NCI-H2029 treated with DMSO at 0.1 percent for 48 hours (cell line): ENCODE measurements at regions not wholly inside any gene's neighbourhood (a gene's known extent, or its start where the extent isn't known, plus 50 kb on each side); places are given as distances from the start of the nearest gene placed in this dataset.
"Not testable (repeated sequence)": the region's sequence is repeated elsewhere in the genome, so short reads cannot be mapped to it uniquely, and the experiment has no call there.

ENCODE experiments used
- DNase-seq: peaks from one replicate; lab custom pipeline; 2025; lab: John Stamatoyannopoulos, UW

GRCh38 chr9:12272471-12273120 lies 420.6 kb upstream of the TYRP1 start:
- no peak for DNase-seq

DNA sequence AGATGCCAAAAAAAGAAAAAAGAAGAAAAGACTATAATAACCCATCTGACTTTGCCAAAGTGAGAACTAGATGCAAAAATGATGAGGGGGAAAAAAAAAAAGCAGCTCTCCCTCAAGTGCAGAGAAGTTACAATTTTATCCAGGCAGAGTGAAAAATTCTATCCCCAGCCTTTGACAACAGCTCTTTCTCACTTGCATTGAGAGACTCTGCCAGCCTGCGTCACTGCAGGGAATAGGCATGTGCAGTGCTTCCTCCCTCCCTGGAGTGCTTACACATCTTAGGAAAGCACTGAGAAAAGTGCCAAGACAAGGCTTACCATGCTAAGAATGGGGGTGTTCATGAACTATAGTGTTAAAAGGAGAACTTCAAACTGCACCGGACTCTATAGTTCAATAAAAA lies 418.6 kb upstream of the TYRP1 start:
- DNase-seq: no peak

DNA sequence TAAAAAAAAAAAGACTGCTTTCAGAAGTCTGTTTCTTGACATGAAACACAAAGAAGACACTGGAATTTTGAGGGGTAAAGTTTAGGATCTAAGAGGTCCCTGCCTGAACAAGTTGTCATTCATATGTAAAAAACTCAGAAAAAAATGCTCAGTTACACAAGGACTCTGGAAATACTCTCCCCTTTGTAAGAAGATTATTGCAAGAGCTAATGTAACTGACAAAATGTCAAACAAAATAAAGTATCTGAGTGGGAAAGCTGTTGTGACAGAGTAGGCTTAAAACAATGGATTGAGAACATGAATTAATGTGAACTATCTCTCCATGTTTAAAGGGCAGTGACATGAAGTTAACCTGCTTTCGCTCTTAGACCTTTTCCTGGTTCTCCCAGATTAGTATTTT lies 416.7 kb upstream of the TYRP1 start:
- DNase-seq: no peak

DNA sequence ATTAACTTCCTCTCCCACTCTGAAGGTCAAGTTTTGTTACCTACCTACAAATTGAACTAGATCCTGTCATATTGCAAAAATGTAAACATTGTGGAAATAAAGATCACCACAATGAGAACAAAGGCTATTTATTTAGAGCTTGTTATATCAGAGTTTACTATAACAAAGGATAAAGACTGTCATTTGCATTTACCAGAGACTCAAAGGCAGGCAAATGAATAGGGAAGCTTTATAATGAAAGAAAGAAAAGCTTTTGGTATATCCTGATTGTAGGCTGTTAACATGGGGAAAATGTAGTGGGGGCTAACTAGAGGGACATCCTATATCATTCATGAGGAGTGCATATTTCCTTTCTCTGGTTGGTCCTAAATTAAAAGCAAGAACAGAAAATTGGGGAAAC lies 403.5 kb upstream of the TYRP1 start:
- DNase-seq: no peak

DNA sequence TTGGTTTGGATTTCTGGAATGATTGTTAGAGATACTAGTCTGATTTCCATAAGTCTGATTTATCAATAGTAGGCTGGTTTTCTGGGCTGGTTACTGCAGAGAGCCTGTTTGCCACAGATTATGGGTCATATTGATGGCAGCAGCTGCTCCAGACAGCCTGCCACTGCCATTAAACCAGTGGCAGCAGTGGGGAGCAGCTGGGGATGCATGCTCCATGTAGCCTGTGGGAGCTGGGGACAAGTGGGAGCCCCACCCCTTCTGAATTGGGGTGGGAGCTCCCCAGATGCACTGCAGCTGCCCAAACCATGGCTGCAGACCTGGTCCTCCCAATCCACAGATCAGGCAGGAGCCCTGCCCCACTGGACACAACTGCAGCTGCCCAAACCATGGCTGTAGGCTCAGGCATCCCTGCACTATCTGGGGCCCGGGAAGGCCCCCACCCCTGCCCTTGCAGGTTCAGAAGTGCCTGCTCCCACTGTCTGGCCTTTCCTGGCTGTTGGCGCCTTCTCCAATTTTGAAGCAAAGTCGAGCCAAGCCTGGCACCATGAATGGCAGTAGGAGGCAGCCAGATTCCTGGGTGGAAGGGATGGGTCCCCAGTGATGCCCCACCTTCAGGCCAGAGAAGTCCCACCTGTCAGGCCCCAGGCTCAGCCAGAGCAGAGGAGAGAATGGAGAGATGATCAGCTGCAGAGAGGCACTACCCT lies 402.9 kb upstream of the TYRP1 start:
- DNase-seq: no peak

DNA sequence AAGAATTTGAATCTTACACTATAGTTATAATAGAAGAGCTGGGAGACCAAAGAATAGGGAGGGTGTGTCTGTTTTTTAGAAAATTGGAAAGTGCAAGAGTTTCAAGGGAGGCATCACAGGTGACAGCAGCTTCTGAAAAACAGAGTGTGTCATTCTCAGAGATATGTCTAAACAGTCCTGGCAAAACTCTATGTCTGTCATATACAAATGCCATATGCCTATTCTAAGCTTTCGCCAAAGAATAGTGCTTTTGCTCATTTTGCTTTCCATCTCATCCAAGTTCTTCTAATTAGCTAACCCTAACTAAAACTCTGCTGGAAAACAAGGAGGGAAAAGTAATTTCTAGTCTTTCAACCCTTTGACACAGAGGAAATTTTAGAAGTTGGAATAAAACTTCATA lies 388.0 kb upstream of the TYRP1 start:
- DNase-seq: no peak

DNA sequence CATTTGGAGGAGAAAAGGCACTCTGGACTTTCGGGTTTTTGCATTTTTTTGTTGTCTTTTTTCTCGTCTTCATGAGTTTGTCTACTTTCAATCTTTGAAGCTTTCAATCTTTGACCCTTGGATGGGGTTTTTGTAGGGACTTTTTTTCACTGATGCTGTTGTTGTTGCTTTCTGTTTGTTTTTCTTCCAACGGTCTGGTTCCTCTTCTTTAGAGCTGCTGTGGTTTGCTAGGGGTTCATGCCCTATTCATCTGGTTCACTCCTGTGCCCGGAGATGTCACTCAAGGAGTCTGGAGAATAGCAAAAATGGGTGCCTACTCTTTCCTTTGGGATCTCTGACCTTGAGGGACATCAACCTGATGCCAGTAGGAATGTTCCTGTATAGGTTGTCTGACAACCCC lies 378.6 kb upstream of the TYRP1 start:
- DNase-seq: no peak

DNA sequence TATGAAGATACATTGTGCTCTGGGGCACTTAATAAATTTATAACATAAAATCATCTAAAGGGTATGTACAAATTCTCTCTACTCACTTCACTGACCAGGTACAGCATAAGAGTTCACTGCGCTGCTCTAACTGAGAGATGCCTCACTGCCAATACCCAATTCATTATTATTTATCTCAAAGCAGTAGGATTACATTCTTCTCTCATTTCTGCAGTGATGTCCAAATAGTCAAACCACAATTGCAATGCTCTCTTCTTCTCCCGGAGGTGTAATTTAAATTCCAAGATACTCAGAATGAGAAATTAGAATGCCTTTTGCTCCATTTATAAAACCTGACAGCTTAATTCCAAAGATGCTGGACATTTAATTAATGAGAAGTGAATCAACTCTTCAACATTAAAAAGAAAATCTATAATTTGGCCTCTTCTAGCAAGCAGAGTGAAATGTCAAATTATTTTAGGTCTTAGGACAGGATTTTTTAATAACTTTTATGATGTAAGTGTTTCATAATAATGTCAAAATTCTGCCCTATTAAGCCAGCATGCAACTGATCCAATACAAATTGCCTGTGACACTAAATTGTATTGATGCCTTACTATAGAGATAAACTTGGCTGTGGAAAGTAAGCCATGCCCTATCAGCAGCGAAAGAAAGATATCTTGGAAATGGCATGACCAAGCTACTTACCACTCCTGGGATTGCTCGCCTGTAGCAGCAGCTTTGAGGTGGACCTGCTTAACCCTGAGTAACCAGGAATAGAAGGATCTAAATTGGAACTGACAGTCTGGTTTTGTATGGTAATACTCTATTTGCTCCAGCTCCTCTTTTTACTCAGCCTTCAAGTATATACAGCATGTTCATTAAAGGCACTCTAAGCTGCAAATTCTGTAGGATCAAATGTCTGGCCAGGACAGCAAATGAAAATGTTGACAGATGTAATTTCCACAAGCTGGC lies 374.2 kb upstream of the TYRP1 start:
- DNase-seq: no peak

DNA sequence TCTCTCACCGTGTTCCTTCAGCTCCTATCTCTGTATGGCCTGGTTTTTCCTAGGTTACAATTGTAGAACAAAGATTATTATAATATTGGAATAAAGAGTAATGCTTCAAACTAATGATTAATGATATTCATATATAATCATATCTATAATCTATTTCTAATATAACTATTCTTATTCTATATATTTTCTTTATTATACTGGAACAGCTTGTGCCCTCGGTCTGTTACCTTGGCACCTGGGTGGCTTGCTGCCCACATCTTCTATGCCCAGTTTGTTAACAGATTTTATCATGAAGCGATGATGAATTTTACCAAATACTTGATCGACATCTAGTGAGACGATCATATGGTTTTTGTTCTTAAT lies 363.6 kb upstream of the TYRP1 start:
- DNase-seq: no peak

DNA sequence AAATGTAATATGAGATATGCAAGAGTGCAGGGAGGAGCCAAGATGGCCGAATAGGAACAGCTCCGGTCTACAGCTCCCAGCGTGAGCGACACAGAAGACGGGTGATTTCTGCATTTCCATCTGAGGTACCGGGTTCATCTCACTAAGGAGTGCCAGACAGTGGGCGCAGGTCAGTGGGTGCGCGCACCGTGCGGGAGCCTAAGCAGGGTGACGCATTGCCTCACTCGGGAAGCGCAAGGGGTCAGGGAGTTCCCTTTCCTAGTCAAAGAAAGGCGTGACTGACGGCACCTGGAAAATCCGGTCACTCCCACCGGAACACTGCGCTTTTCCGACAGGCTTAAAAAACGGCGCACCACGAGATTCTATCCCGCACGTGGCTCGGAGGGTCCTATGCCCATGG lies 359.2 kb upstream of the TYRP1 start:
- DNase-seq: not testable (repeated sequence)

GRCh38 chr9:12350775-12351174 lies 342.4 kb upstream of the TYRP1 start:
- DNase-seq: no peak

- DNase-seq: no peak
Measured at GRCh38 chr9:12351293-12352044, 341.7 kb upstream of the TYRP1 start.

DNA sequence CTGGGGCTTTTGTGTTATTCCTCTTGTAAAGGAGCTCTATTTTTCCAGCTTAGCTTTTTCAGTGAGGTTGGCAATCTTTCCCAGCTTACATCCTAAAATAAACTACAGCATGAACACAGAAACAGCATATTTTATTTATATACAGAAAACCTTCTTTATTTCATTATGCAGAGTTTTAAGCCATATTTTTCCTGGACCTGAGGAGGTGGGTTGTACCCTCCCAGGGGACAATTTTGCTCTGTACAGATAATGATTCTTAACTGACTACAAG lies 341.2 kb upstream of the TYRP1 start:
- no peak for DNase-seq

DNA sequence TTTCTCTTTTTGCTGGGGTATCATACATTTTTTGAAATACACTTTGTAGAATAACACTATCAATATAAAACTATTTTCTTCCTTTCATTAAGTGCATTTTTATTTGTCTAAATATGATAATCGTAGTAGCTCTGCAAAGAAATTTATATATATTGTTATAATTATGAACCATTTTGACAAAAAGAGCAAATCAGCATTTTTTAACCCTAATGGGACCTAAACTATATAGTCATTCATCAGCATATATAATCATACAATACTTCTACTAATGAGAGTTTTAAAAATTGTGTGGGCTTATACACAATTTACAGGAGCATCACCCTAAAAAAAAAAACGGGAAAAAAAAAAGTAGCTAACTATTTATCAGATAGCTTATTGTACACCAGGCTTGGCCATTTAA lies 329.7 kb upstream of the TYRP1 start:
- no peak for DNase-seq

DNA sequence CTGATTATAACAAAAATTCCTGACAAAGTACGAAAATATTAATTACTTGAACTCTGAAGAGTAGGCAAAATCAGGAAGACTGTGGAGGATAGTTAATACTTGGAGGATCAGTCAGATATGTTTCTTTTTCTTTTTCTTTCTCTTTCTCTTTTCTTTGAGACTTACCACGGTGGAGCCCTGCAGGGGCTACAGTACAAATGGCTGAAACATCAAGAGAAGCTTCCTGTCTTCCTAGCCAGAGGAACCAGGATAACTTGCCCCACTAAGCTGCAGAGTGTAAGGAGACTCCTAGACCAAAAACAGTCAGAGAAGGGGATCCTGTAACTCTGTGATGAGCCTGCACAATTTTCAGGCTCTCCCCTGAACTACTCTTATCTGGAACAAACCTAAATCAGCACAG lies 324.6 kb upstream of the TYRP1 start:
- no peak for DNase-seq

GRCh38 chr9:12391839-12392509 lies 301.2 kb upstream of the TYRP1 start:
- no peak for DNase-seq

- DNase-seq: no peak
Measured at GRCh38 chr9:12394105-12394504, 299.1 kb upstream of the TYRP1 start.

- DNase-seq: no peak
Measured at GRCh38 chr9:12403721-12404120, 289.5 kb upstream of the TYRP1 start.

DNA sequence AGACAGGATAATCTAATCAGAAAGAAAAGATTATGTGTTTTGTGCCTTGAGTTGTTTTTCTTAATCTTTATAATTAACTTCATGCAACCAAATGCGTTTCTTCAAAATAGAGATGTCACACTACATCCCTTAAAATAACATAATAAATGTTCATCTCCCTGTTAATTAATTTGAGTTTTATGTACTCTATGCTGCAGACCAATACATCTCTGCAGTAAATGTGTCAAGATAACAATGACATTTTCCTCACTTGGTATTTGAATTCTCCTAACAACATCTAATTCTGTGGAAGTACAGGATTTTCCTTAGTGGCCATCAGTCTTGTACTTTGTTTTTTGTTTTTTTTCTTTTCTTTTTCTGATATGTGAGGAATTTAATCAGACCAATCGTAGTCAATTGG lies 279.2 kb upstream of the TYRP1 start:
- DNase-seq: no peak

DNA sequence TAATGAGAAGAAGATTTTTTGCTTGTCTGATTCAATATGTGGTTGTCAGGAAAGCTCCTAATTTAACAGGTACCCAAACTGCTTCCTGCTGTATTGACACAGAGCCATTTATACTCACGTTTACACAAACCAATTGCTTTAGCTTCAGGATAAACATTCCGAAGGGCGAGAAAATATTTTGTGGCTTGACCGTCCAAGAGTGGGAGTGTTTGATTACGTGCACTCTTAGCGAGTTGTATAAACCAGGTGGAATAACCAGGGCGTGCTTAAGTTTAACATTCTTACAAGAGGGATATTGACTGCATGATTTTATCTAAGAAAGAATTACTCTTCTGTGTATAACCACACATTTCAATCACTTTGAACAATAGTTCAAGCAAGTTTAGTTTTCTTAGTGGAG lies 278.7 kb upstream of the TYRP1 start:
- DNase-seq: no peak

GRCh38 chr9:12415361-12415760 lies 277.8 kb upstream of the TYRP1 start:
- no peak for DNase-seq

DNA sequence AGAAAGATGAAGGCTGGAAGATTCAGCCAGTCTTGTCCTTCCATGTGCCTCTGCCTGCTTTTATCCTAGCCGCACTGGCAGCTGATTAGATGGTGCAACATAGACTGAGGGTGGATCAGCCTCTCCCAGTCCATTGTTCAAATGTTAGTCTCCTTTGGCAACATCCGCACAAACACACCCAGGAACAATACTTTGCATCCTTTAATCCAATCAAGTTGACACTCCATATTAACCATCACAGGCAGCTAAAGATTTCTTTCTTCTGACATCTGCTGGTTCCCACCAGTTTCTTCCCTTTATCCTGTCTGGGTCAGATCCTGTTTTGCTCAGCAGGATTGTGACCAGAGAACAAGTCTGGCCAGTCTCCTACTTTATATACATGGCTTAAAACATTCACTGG lies 276.5 kb upstream of the TYRP1 start:
- DNase-seq: no peak
